Gastrocnemius medialis (tissue), 4 donors: ENCODE measurements at regions not wholly inside any gene's neighbourhood (a gene's known extent, or its start where the extent isn't known, plus 50 kb on each side); places are given as distances from the start of the nearest gene placed in this dataset.

Experiments
- ATAC-seq, 2 donors: fragments of 150-250 bp; one replicate each; pipeline ENCODE4 v1.9.1; 2016
- DNase-seq, 2 donors: peaks; one replicate each; pipeline ENCODE4 v3.0.0-alpha.2; 2019
- H3K27ac ChIP-seq, 4 donors: fragments of 200-600 bp; sonication (generic); 1 replicate in 1 of 4; 2 replicates in 3 of 4; pipeline ENCODE4 v1.5.1; 2016 to 2018; ENCODE audit warnings: mild to moderate bottlenecking in 2 of 4, moderate library complexity in 1 of 4
- H3K27me3 ChIP-seq, 3 donors: fragments of 200-600 bp; sonication (generic) in 2 of 3; 1 replicate in 1 of 3; 2 replicates in 2 of 3; pipeline versions ENCODE4 v1.5.1 to v1.6.0; 2016 to 2019; ENCODE audit warnings: mild to moderate bottlenecking in 1 of 3, moderate library complexity in 1 of 3
- H3K36me3 ChIP-seq, 2 donors: fragments of 200-600 bp; sonication (generic) in 1 of 2; one replicate each; pipeline ENCODE4 v1.5.1; 2017 to 2018
- H3K4me1 ChIP-seq, 2 donors: fragments of 200-600 bp; sonication (generic) in 1 of 2; one replicate each; pipeline ENCODE4 v1.5.1; 2016 to 2017; ENCODE audit warnings: mild to moderate bottlenecking in 2 of 2
- H3K4me3 ChIP-seq, 4 donors: fragments of 200-600 bp; sonication (generic) in 3 of 4; 1 replicate in 1 of 4; 2 replicates in 3 of 4; pipeline ENCODE4 v1.5.1; 2016 to 2019; ENCODE audit warnings: mild to moderate bottlenecking in 2 of 4
- H3K9me3 ChIP-seq, 3 donors: fragments of 200-600 bp; sonication (generic) in 2 of 3; 1 replicate in 1 of 3; 2 replicates in 2 of 3; pipeline ENCODE4 v1.5.1; 2016 to 2019
- POLR2A ChIP-seq, 2 donors: fragments of 450-650 bp; IDR thresholded peaks; one replicate each; pipeline ENCODE4 v1.6.1; 2017; ENCODE audit warnings: antibody characterized with exemption in 2 of 2, mild to moderate bottlenecking in 2 of 2, moderate library complexity in 2 of 2
- in situ Hi-C, 4 donors: fragments of 200-750 bp; cut with MboI; loops; one replicate each; pipeline versions ENCODE4 v1.15.0 to v1.8.0; 2017; ENCODE audit warnings: low sequenced_read_pairs in 4 of 4
- intact Hi-C: fragments of 100-400 bp; cut with DNase I; formaldehyde crosslinking; loops from one replicate; pipeline ENCODE4 v1.15.1; 2023; ENCODE audit warnings: low total_unique reads
- TF ChIP-seq, protein P1 (sequence below), 5 experiments: fragments of 450-650 bp in 3 of 5; fragments of 200-600 bp in 2 of 5; sonication (generic) in 2 of 5; IDR thresholded peaks in 4 of 5; conservative IDR thresholded peaks in 1 of 5; 1 replicate in 4 of 5; 2 replicates in 1 of 5; pipeline ENCODE4 v1.5.1; 2016 to 2019; ENCODE audit warnings: antibody characterized with exemption in 5 of 5, mild to moderate bottlenecking in 3 of 5, moderate library complexity in 3 of 5

DNA sequence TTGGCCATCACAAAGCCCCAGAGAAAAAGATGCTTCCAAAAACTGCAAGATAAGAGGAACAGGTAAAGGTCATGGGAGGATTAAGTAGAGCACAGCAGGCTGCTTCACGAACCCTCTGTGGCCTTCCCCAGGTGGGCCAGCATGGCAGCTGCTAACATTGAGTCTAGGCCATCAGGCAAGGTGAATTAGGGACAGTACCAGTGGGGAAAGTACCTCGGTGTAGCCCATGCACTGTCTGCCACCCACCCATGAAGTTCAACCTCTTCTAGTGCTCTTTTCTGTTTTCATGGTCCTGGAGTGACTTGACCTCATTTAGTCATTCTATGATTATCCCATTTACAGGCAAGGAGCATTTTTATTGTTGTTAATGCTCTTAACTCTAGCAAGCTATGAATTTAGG is 108.6 kb upstream of the DUSP22 start:
- Histone ChIP-seq H3K27ac (no peak overlapping the region), H3K36me3 (no peaks in the 10 kb centered on the region), H3K4me3 (no peak overlapping the region), H3K9me3 (no peaks in the 10 kb centered on the region), H3K27me3 (no peaks in the 10 kb centered on the region), H3K4me1 (no peaks in the 10 kb centered on the region)
- in situ Hi-C loops = no loop called here
- no peak for DNase-seq
- ATAC-seq = no peak
- intact Hi-C loops = no loop called here
- TF ChIP-seq, protein P1, sequence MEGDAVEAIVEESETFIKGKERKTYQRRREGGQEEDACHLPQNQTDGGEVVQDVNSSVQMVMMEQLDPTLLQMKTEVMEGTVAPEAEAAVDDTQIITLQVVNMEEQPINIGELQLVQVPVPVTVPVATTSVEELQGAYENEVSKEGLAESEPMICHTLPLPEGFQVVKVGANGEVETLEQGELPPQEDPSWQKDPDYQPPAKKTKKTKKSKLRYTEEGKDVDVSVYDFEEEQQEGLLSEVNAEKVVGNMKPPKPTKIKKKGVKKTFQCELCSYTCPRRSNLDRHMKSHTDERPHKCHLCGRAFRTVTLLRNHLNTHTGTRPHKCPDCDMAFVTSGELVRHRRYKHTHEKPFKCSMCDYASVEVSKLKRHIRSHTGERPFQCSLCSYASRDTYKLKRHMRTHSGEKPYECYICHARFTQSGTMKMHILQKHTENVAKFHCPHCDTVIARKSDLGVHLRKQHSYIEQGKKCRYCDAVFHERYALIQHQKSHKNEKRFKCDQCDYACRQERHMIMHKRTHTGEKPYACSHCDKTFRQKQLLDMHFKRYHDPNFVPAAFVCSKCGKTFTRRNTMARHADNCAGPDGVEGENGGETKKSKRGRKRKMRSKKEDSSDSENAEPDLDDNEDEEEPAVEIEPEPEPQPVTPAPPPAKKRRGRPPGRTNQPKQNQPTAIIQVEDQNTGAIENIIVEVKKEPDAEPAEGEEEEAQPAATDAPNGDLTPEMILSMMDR (IDR thresholded peaks at IDR 0.05 in 4 of 5, conservative IDR thresholded peaks at IDR 0.05 in 1 of 5) = no peak
- TF ChIP-seq POLR2A (IDR thresholded peaks at IDR 0.05) = no peak

GRCh38 chr6:184161-184700 is 108.1 kb upstream of the DUSP22 start:
- Histone ChIP-seq H3K4me3 (no peak overlapping the region), H3K4me1 (no peaks in the 10 kb centered on the region), H3K27ac (no peak overlapping the region), H3K9me3 (no peaks in the 10 kb centered on the region), H3K27me3 (no peaks in the 10 kb centered on the region), H3K36me3 (no peaks in the 10 kb centered on the region)
- DNase-seq = no peak
- ATAC-seq = no peak
- intact Hi-C loops (no loop called here), in situ Hi-C loops (no loop called here)
- no peak for TF ChIP-seq POLR2A (IDR thresholded peaks at IDR 0.05)
- TF ChIP-seq, protein P1 (IDR thresholded peaks at IDR 0.05 in 4 of 5, conservative IDR thresholded peaks at IDR 0.05 in 1 of 5) = no peak

DNA sequence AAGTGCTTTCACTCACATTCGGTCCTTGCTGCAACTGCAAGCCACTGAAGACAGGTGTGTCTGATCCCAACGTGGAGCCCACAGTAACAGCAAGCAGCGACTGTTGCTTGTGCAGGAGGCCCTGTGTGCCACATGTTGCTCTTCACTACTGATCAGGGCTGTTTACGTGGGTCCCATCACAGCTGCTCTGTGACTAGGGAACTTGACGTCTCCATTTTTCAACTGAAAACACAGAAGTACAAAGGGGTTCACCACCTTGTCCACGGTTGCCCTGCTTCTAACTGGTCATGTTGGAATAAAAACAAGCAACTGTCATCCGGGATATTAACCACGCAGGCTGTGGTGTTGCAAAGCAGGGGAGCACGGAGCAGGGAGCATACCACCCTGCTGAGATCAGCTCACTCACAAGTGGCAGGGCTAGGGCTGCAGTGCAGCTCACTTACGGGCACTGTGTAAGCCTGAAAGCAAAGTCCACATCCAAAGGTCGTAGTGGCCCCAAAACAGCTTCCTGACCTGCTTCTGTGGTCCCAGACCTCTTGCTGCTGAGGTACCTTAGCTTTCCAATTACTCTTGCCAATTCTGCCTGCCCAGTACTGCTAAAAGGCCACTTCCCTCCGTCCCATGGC is 105.8 kb upstream of the DUSP22 start:
- Histone ChIP-seq H3K27ac (no peak overlapping the region), H3K9me3 (no peaks in the 10 kb centered on the region), H3K36me3 (no peaks in the 10 kb centered on the region), H3K4me3 (no peak overlapping the region), H3K4me1 (no peaks in the 10 kb centered on the region), H3K27me3 (no peaks in the 10 kb centered on the region)
- intact Hi-C loops = no loop called here
- in situ Hi-C loops = no loop called here
- ATAC-seq (no peak), DNase-seq (no peak)
- no peak for TF ChIP-seq POLR2A (IDR thresholded peaks at IDR 0.05)
- TF ChIP-seq, protein P1 (IDR thresholded peaks at IDR 0.05 in 4 of 5, conservative IDR thresholded peaks at IDR 0.05 in 1 of 5) = no peak

DNA sequence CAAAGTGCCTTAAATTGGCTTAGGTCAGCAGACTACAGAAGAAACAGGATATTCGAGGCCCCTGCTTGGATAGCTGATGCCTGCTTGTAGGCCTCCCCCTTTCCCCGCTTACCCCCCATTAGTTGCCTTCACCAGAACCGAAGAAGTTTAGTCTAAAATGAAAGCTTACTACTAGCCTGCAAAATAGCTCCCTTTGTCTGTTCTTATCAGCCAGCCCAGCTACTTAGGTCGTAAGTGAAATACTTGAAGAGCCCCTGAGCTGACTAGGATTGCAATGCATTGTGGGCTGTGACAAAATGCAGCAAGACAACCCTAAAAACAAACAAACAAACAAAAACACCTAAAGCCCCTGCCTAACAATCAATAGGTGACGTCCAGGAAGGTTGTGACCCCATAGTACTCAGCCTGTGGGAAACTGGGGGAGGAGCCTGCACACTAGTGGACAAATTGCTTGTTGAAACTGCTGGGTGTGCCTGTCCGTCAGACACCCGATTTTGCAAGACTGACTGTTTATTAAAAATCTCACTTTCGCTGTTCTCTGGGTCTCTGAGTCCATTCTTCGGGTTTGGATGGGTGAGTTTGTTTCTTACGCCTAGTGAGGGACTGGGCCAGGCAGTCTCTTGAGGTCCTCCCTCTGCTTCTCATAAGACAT is 105.0 kb upstream of the DUSP22 start:
- no peak for TF ChIP-seq POLR2A (IDR thresholded peaks at IDR 0.05)
- TF ChIP-seq, protein P1 (IDR thresholded peaks at IDR 0.05 in 4 of 5, conservative IDR thresholded peaks at IDR 0.05 in 1 of 5) = no peak
- Histone ChIP-seq H3K27ac (no peak overlapping the region), H3K9me3 (no peaks in the 10 kb centered on the region), H3K4me1 (no peaks in the 10 kb centered on the region), H3K27me3 (no peaks in the 10 kb centered on the region), H3K36me3 (no peaks in the 10 kb centered on the region), H3K4me3 (no peak overlapping the region)
- in situ Hi-C loops (no loop called here), intact Hi-C loops (no loop called here)
- no peak for ATAC-seq
- DNase-seq = no peak
